BLaER1 treated with 17β-estradiol and CSF1 and Interleukin-3, amounts not matched to agents 10 nM and 100 nM (cell line): ENCODE measurements at regions not wholly inside any gene's neighbourhood (a gene's known extent, or its start where the extent isn't known, plus 50 kb on each side); places are given as distances from the start of the nearest gene placed in this dataset.

Experiments
- H3K27ac ChIP-seq, 11 experiments: shearing (Covaris generic); formaldehyde crosslinking; 2 replicates each; pipeline ENCODE4 v1.8.1; 2022
- H3K27me3 ChIP-seq, 11 experiments: shearing (Covaris generic); formaldehyde crosslinking; 2 replicates each; pipeline ENCODE4 v1.8.1; 2022
- H3K36me3 ChIP-seq, 11 experiments: shearing (Covaris generic); formaldehyde crosslinking; 2 replicates each; pipeline ENCODE4 v1.8.1; 2022
- H3K4me1 ChIP-seq, 10 experiments: shearing (Covaris generic); formaldehyde crosslinking; 2 replicates each; pipeline ENCODE4 v1.8.1; 2022
- H3K4me2 ChIP-seq, 11 experiments: shearing (Covaris generic); formaldehyde crosslinking; 2 replicates each; pipeline ENCODE4 v1.8.1; 2022
- H3K4me3 ChIP-seq, 10 experiments: shearing (Covaris generic); formaldehyde crosslinking; 2 replicates each; pipeline ENCODE4 v1.8.1; 2022
- H3K9ac ChIP-seq, 11 experiments: shearing (Covaris generic); formaldehyde crosslinking; 2 replicates each; pipeline ENCODE4 v1.8.1; 2022
- H3K9me3 ChIP-seq, 11 experiments: shearing (Covaris generic); formaldehyde crosslinking; replicated peaks in 1 of 11; 2 replicates each; pipeline ENCODE4 v1.8.1; 2022
- H4K20me1 ChIP-seq, 11 experiments: shearing (Covaris generic); formaldehyde crosslinking; 2 replicates each; pipeline ENCODE4 v1.8.1; 2022
- Cebpa-rat ChIP-seq, 11 experiments: shearing (Covaris generic); IDR thresholded peaks; 2 replicates each; pipeline ENCODE4 v1.8.1; 2022

GRCh38 chr13:88115976-88116375 lies 444.8 kb downstream of the SLITRK5 start:
- H3K4me1 ChIP-seq = peaks cover 3 to 23% (median 11%) of the 10 kb centered on the region in 10 experiments; a peak in 14 of 20 replicates
- H4K20me1 ChIP-seq = no peaks in the 10 kb centered on the region
- no peak overlapping the region for H3K4me3 ChIP-seq
- no peaks in the 10 kb centered on the region for H3K36me3 ChIP-seq
- no peak overlapping the region for H3K27ac ChIP-seq
- 0 out of 22 replicates have a peak, but pooled peaks cover 0 to 4% (median 0%) of the 10 kb centered on the region in 11 experiments for H3K9me3 ChIP-seq
- no peaks in the 10 kb centered on the region for H3K27me3 ChIP-seq
- no peak for TF ChIP-seq Cebpa-rat (IDR thresholded peaks at IDR 0.05)
- no peak overlapping the region for H3K9ac ChIP-seq
- no peak overlapping the region for H3K4me2 ChIP-seq

GRCh38 chr13:88118952-88119351 lies 447.8 kb downstream of the SLITRK5 start:
- no peak overlapping the region for H3K27ac ChIP-seq
- TF ChIP-seq Cebpa-rat (IDR thresholded peaks at IDR 0.05) = no peak
- H3K27me3 ChIP-seq = no peaks in the 10 kb centered on the region
- H4K20me1 ChIP-seq = no peaks in the 10 kb centered on the region
- peaks cover 0 to 6% (median 0%) of the 10 kb centered on the region in 10 experiments; a peak in 7 of 20 replicates for H3K4me1 ChIP-seq
- no peak overlapping the region for H3K9ac ChIP-seq
- peaks cover 0 to 12% (median 0%) of the 10 kb centered on the region in 11 experiments; a peak in 2 of 22 replicates for H3K9me3 ChIP-seq
- H3K4me3 ChIP-seq = no peak overlapping the region
- no peak overlapping the region for H3K4me2 ChIP-seq
- H3K36me3 ChIP-seq = no peaks in the 10 kb centered on the region

GRCh38 chr13:88124142-88124541 lies 453.0 kb downstream of the SLITRK5 start:
- Histone ChIP-seq H4K20me1 (no peaks in the 10 kb centered on the region), H3K9ac (no peak overlapping the region), H3K4me2 (no peak overlapping the region), H3K9me3 (peaks cover 0 to 12% (median 0%) of the 10 kb centered on the region in 11 experiments; a peak in 2 of 22 replicates), H3K36me3 (no peaks in the 10 kb centered on the region), H3K4me1 (no peaks in the 10 kb centered on the region), H3K4me3 (no peak overlapping the region), H3K27me3 (no peaks in the 10 kb centered on the region), H3K27ac (no peak overlapping the region)
- no peak for TF ChIP-seq Cebpa-rat (IDR thresholded peaks at IDR 0.05)

GRCh38 chr13:88125055-88125454 lies 453.9 kb downstream of the SLITRK5 start:
- no peak for TF ChIP-seq Cebpa-rat (IDR thresholded peaks at IDR 0.05)
- H3K4me2 ChIP-seq = no peak overlapping the region
- no peak overlapping the region for H3K9ac ChIP-seq
- H3K36me3 ChIP-seq = no peaks in the 10 kb centered on the region
- no peaks in the 10 kb centered on the region for H3K27me3 ChIP-seq
- H3K27ac ChIP-seq = no peak overlapping the region
- no peak overlapping the region for H3K4me3 ChIP-seq
- no peaks in the 10 kb centered on the region for H4K20me1 ChIP-seq
- H3K9me3 ChIP-seq = peaks cover 0 to 12% (median 0%) of the 10 kb centered on the region in 11 experiments; a peak in 2 of 22 replicates
- no peaks in the 10 kb centered on the region for H3K4me1 ChIP-seq

- no peak for TF ChIP-seq Cebpa-rat (IDR thresholded peaks at IDR 0.05)
- Histone ChIP-seq H3K27me3 (no peaks in the 10 kb centered on the region), H3K9ac (no peak overlapping the region), H3K4me1 (no peaks in the 10 kb centered on the region), H3K9me3 (peaks cover 0 to 12% (median 10%) of the 10 kb centered on the region in 11 experiments; a peak in 13 of 22 replicates), H3K36me3 (no peaks in the 10 kb centered on the region), H3K27ac (no peak overlapping the region), H4K20me1 (no peaks in the 10 kb centered on the region), H3K4me2 (no peak overlapping the region), H3K4me3 (no peak overlapping the region)
Observed at GRCh38 chr13:88136098-88136790, 465.1 kb downstream of the SLITRK5 start.

GRCh38 chr13:88142653-88143052 lies 471.5 kb downstream of the SLITRK5 start:
- TF ChIP-seq Cebpa-rat (IDR thresholded peaks at IDR 0.05) = no peak

GRCh38 chr13:88144580-88144979 lies 473.4 kb downstream of the SLITRK5 start:
- Histone ChIP-seq H3K36me3 (no peaks in the 10 kb centered on the region), H4K20me1 (no peaks in the 10 kb centered on the region), H3K4me2 (no peak overlapping the region), H3K4me1 (peaks cover 0 to 4% (median 0%) of the 10 kb centered on the region in 10 experiments; a peak in 1 of 20 replicates), H3K27ac (no peak overlapping the region), H3K9ac (no peak overlapping the region), H3K27me3 (no peaks in the 10 kb centered on the region), H3K4me3 (no peak overlapping the region), H3K9me3 (peaks cover 0 to 21% (median 6%) of the 10 kb centered on the region in 11 experiments; a peak in 9 of 22 replicates)
- TF ChIP-seq Cebpa-rat (IDR thresholded peaks at IDR 0.05) = no peak

More at GRCh38 chr13:88142653-88143052, 471.5 kb downstream of the SLITRK5 start:
- no peak overlapping the region for H3K27ac ChIP-seq
- no peak overlapping the region for H3K4me2 ChIP-seq
- H4K20me1 ChIP-seq = no peaks in the 10 kb centered on the region
- no peak overlapping the region for H3K4me3 ChIP-seq
- H3K36me3 ChIP-seq = no peaks in the 10 kb centered on the region
- H3K9ac ChIP-seq = no peak overlapping the region
- peaks cover 0 to 4% (median 0%) of the 10 kb centered on the region in 10 experiments; a peak in 1 of 20 replicates for H3K4me1 ChIP-seq
- H3K9me3 ChIP-seq = peaks cover 0 to 15% (median 4%) of the 10 kb centered on the region in 11 experiments; a peak in 2 of 22 replicates
- no peaks in the 10 kb centered on the region for H3K27me3 ChIP-seq

- Histone ChIP-seq H3K27me3 (no peaks in the 10 kb centered on the region), H3K4me3 (no peak overlapping the region), H3K4me2 (no peak overlapping the region), H3K9me3 (peaks cover 0 to 24% (median 2%) of the 10 kb centered on the region in 11 experiments; a peak in 9 of 22 replicates), H3K36me3 (no peaks in the 10 kb centered on the region), H3K4me1 (no peaks in the 10 kb centered on the region), H3K27ac (no peak overlapping the region), H4K20me1 (no peaks in the 10 kb centered on the region), H3K9ac (no peak overlapping the region)
- no peak for TF ChIP-seq Cebpa-rat (IDR thresholded peaks at IDR 0.05)
Observed at GRCh38 chr13:88153353-88153752, 482.2 kb downstream of the SLITRK5 start.

- H3K36me3 ChIP-seq = no peaks in the 10 kb centered on the region
- no peak overlapping the region for H3K9ac ChIP-seq
- H3K4me1 ChIP-seq = no peaks in the 10 kb centered on the region
- H3K4me3 ChIP-seq = no peak overlapping the region
- peaks cover 0 to 24% (median 0%) of the 10 kb centered on the region in 11 experiments; a peak in 5 of 22 replicates for H3K9me3 ChIP-seq
- H3K27ac ChIP-seq = no peak overlapping the region
- no peak overlapping the region for H3K4me2 ChIP-seq
- TF ChIP-seq Cebpa-rat (IDR thresholded peaks at IDR 0.05) = no peak
- H3K27me3 ChIP-seq = no peaks in the 10 kb centered on the region
- H4K20me1 ChIP-seq = no peaks in the 10 kb centered on the region
Observed at GRCh38 chr13:88154001-88154400, 482.8 kb downstream of the SLITRK5 start.
